ENCODE measurements at regions not wholly inside any gene's neighbourhood (a gene's known extent, or its start where the extent isn't known, plus 50 kb on each side); places are given as distances from the start of the nearest gene placed in this dataset.

GRCh38 chr1:219788700-219789099 is 139.7 kb downstream of the SLC30A10 start:
- no peaks in the 10 kb centered on the region for H3K9me3 ChIP-seq
- 62 to 71% (median 70%) methylated on average over 4 of the region's 4 CpGs for WGBS, 3 donors

GRCh38 chr1:219788091-219788490 is 140.3 kb downstream of the SLC30A10 start:
- no peak overlapping the region for H3K27ac ChIP-seq
- intact Hi-C loops (cut with DNase I), result no loop called here
- WGBS, 3 donors, result 85 to 91% (median 90%) methylated on average over 1 of the region's 1 CpG
- no peaks in the 10 kb centered on the region for H3K9me3 ChIP-seq
- DNase-seq (no peak), ATAC-seq (no peak)
- H3K4me3 ChIP-seq, result no peak overlapping the region
- H3K27me3 ChIP-seq (ENCODE audit: insufficient read depth in 3 of 3, low read length in 2 of 3), result no peaks in the 10 kb centered on the region
- no peak for TF ChIP-seq CTCF (IDR thresholded peaks at IDR 0.05)
- H3K4me1 ChIP-seq, result no peaks in the 10 kb centered on the region
- no peaks in the 10 kb centered on the region for H3K36me3 ChIP-seq (ENCODE audit: insufficient read depth in 1 of 2, low read depth in 1 of 2)

More at GRCh38 chr1:219788700-219789099, 139.7 kb downstream of the SLC30A10 start:
- intact Hi-C loops (cut with DNase I), result no loop called here
- no peaks in the 10 kb centered on the region for H3K36me3 ChIP-seq (ENCODE audit: insufficient read depth in 1 of 2, low read depth in 1 of 2)
- TF ChIP-seq CTCF (IDR thresholded peaks at IDR 0.05), result no peak
- no peak overlapping the region for H3K4me3 ChIP-seq
- ATAC-seq, result no peak
- H3K4me1 ChIP-seq, result no peaks in the 10 kb centered on the region
- H3K27me3 ChIP-seq (ENCODE audit: insufficient read depth in 3 of 3, low read length in 2 of 3), result no peaks in the 10 kb centered on the region
- no peak for DNase-seq
- no peak overlapping the region for H3K27ac ChIP-seq

GRCh38 chr1:219784660-219785381 is 143.5 kb downstream of the SLC30A10 start:
- TF ChIP-seq CTCF (IDR thresholded peaks at IDR 0.05), result no peak
- Histone ChIP-seq H3K9me3 (no peaks in the 10 kb centered on the region), H3K4me3 (no peak overlapping the region), H3K36me3 (ENCODE audit: insufficient read depth in 1 of 2, low read depth in 1 of 2) (no peaks in the 10 kb centered on the region), H3K27me3 (ENCODE audit: insufficient read depth in 3 of 3, low read length in 2 of 3) (peaks cover 0 to 3% (median 0%) of the 10 kb centered on the region in 3 donors), H3K4me1 (no peaks in the 10 kb centered on the region), H3K27ac (no peak overlapping the region)
- ATAC-seq (no peak), DNase-seq (no peak)
- WGBS, 3 donors, result 47 to 55% (median 48%) methylated on average over 8 of the region's 8 CpGs
- intact Hi-C loops (cut with DNase I), result no loop called here

GRCh38 chr1:219783605-219784235 is 144.6 kb downstream of the SLC30A10 start:
- H3K36me3 ChIP-seq (ENCODE audit: insufficient read depth in 1 of 2, low read depth in 1 of 2), result no peaks in the 10 kb centered on the region
- WGBS, 3 donors, result 72 to 82% (median 77%) methylated on average over 2 of the region's 2 CpGs
- H3K4me3 ChIP-seq, result no peak overlapping the region
- no peak for DNase-seq
- intact Hi-C loops (cut with DNase I), result no loop called here
- H3K9me3 ChIP-seq, result no peaks in the 10 kb centered on the region
- H3K4me1 ChIP-seq, result no peaks in the 10 kb centered on the region
- H3K27me3 ChIP-seq (ENCODE audit: insufficient read depth in 3 of 3, low read length in 2 of 3), result peaks cover 0 to 3% (median 0%) of the 10 kb centered on the region in 3 donors
- no peak for TF ChIP-seq CTCF (IDR thresholded peaks at IDR 0.05)
- no peak overlapping the region for H3K27ac ChIP-seq
- ATAC-seq, result no peak

All from psoas muscle (tissue), 7 donors.